ENCODE measurements at regions not wholly inside any gene's neighbourhood (a gene's known extent, or its start where the extent isn't known, plus 50 kb on each side); places are given as distances from the start of the nearest gene placed in this dataset.

GRCh38 chr2:82796132-82796531 lies 1662.9 kb downstream of the SUCLG1 start (continued):
- no peak for TF ChIP-seq GFI1B (tag by site-specific recombination; IDR thresholded peaks at IDR 0.05)
- TF ChIP-seq ZNF174 (tag by site-specific recombination; IDR thresholded peaks at IDR 0.05), result no peak
- no peak for TF ChIP-seq GLIS1 (tag by site-specific recombination; IDR thresholded peaks at IDR 0.05)
- TF ChIP-seq ZNF629 (tag by site-specific recombination; IDR thresholded peaks at IDR 0.05), result no peak
- TF ChIP-seq KLF10 (tag by site-specific recombination; IDR thresholded peaks at IDR 0.05), result no peak
- TF ChIP-seq ZNF398 (tag by site-specific recombination; IDR thresholded peaks at IDR 0.05), result no peak
- TF ChIP-seq ZNF660 (tag by site-specific recombination; IDR thresholded peaks at IDR 0.05), result no peak

- no peak for TF ChIP-seq ZNF157 (tag by site-specific recombination; IDR thresholded peaks at IDR 0.05)
- TF ChIP-seq ZNF791 (tag by site-specific recombination; IDR thresholded peaks at IDR 0.05), result no peak
- no peak for TF ChIP-seq ZNF112 (tag by site-specific recombination; IDR thresholded peaks at IDR 0.05)
- TF ChIP-seq ZNF239 (tag by site-specific recombination; IDR thresholded peaks at IDR 0.05), result no peak
- TF ChIP-seq SCRT2 (tag by site-specific recombination; IDR thresholded peaks at IDR 0.05), result no peak
- no peak for TF ChIP-seq ZNF214 (tag by site-specific recombination; IDR thresholded peaks at IDR 0.05; ENCODE audit: borderline replicate concordance)
- no peak for TF ChIP-seq SETDB1 (IDR thresholded peaks at IDR 0.05; ENCODE audit: insufficient read length, low read length)
- TF ChIP-seq ZNF18 (tag by site-specific recombination; IDR thresholded peaks at IDR 0.05), result no peak
- TF ChIP-seq REST (tag by site-specific recombination; IDR thresholded peaks at IDR 0.05), result no peak
- TF ChIP-seq ZNF544 (tag by site-specific recombination; IDR thresholded peaks at IDR 0.05), result no peak
- TF ChIP-seq BCL6B (tag by site-specific recombination; IDR thresholded peaks at IDR 0.05), result no peak
- no peak for TF ChIP-seq ZNF449 (tag by site-specific recombination; IDR thresholded peaks at IDR 0.05)
- no peak for TF ChIP-seq ZFP3 (tag by site-specific recombination; IDR thresholded peaks at IDR 0.05; ENCODE audit: low read depth)
- no peak for TF ChIP-seq ZNF549 (tag by site-specific recombination; IDR thresholded peaks at IDR 0.05)
- no peak for TF ChIP-seq ZNF335 (tag by site-specific recombination; conservative IDR thresholded peaks at IDR 0.05)
- TF ChIP-seq KLF7 (tag by site-specific recombination; IDR thresholded peaks at IDR 0.05; ENCODE audit: borderline replicate concordance), result no peak
- TF ChIP-seq ZNF426 (tag by site-specific recombination; IDR thresholded peaks at IDR 0.05), result no peak
- no peak for TF ChIP-seq ZBTB17 (tag by site-specific recombination; IDR thresholded peaks at IDR 0.05)
- no peak for TF ChIP-seq ZSCAN23 (tag by site-specific recombination; IDR thresholded peaks at IDR 0.05)
- TF ChIP-seq ZNF530 (tag by site-specific recombination; IDR thresholded peaks at IDR 0.05; ENCODE audit: low read depth), result no peak
- ChIA-PET CTCF (interaction anchor here (0.8 kb wide), 1 partner anchor 37 kb away, joined by 3 read pairs; no protein-coding TSS in a partner anchor), POLR2A (no interaction called here)
- H3K4me3 ChIP-seq (ENCODE audit: low read depth, low read length), result no peak overlapping the region
- no peaks in the 10 kb centered on the region for H3K9me3 ChIP-seq (ENCODE audit: control insufficient read depth, insufficient read depth, low read depth, low read length)
- H3K27ac ChIP-seq (ENCODE audit: extremely low read depth, low read depth, low read length), result no peak overlapping the region
- no peaks in the 10 kb centered on the region for H3K4me1 ChIP-seq (ENCODE audit: control insufficient read depth, insufficient read depth, low read length)
- no peaks in the 10 kb centered on the region for H3K36me3 ChIP-seq (ENCODE audit: control insufficient read depth in 2 of 2, insufficient read depth in 1 of 2, low read length in 2 of 2)
These were observed 1663.6 kb downstream of the SUCLG1 start for GRCh38 chr2:82795446-82795845.

Measured in HEK293 (cell line).